HG02759 (cell line): ENCODE measurements at regions not wholly inside any gene's neighbourhood (a gene's known extent, or its start where the extent isn't known, plus 50 kb on each side); places are given as distances from the start of the nearest gene placed in this dataset.
"Not testable (repeated sequence)": the region's sequence is repeated elsewhere in the genome, so short reads cannot be mapped to it uniquely, and the experiment has no call there.

Experiments
- ATAC-seq: cut with Tn5 transposase; IDR thresholded peaks from one replicate; pipeline ENCODE4 v1.9.1; 2021; ENCODE audit warnings: mild to moderate bottlenecking, moderate library complexity; ENCODE audit not compliant: unreplicated experiment

GRCh38 chr6:6810727-6811126 is 222.2 kb downstream of the LY86 start:
- no peak for ATAC-seq

GRCh38 chr6:6811128-6812009 is 222.8 kb downstream of the LY86 start:
- no peak for ATAC-seq

- ATAC-seq: no peak
Observed at GRCh38 chr6:6812427-6812826, 223.9 kb downstream of the LY86 start.

- ATAC-seq: no peak
Observed at GRCh38 chr6:6815732-6816131, 227.2 kb downstream of the LY86 start.

- ATAC-seq: peak; percentile 56
Observed at GRCh38 chr6:6816716-6817115, 228.2 kb downstream of the LY86 start.

- ATAC-seq: peak; percentile 45
Observed at GRCh38 chr6:6818078-6818639, 229.6 kb downstream of the LY86 start.

- ATAC-seq: no peak
Observed at GRCh38 chr6:6820641-6821238, 232.2 kb downstream of the LY86 start.

GRCh38 chr6:6821639-6822261 is 233.2 kb downstream of the LY86 start:
- ATAC-seq: no peak

- no peak for ATAC-seq
Observed at GRCh38 chr6:6823030-6823429, 234.5 kb downstream of the LY86 start.

GRCh38 chr6:6823568-6824224 is 235.2 kb downstream of the LY86 start:
- no peak for ATAC-seq

GRCh38 chr6:6824381-6824780 is 235.9 kb downstream of the LY86 start:
- ATAC-seq: no peak

- no peak for ATAC-seq
Observed at GRCh38 chr6:6825193-6825784, 236.8 kb downstream of the LY86 start.

GRCh38 chr6:6826095-6826901 is 237.8 kb downstream of the LY86 start:
- peak; percentile 94 for ATAC-seq

GRCh38 chr6:6826961-6827360 is 238.4 kb downstream of the LY86 start:
- no peak for ATAC-seq

- ATAC-seq: no peak
Observed at GRCh38 chr6:6829872-6830685, 241.6 kb downstream of the LY86 start.

GRCh38 chr6:6830686-6831063 is 242.2 kb downstream of the LY86 start:
- ATAC-seq: not testable (repeated sequence)

- no peak for ATAC-seq
Observed at GRCh38 chr6:6832439-6832838, 243.9 kb downstream of the LY86 start.

GRCh38 chr6:6834356-6835222 is 246.1 kb downstream of the LY86 start:
- no peak for ATAC-seq
